HEK293T (cell line): ENCODE measurements at regions not wholly inside any gene's neighbourhood (a gene's known extent, or its start where the extent isn't known, plus 50 kb on each side); places are given as distances from the start of the nearest gene placed in this dataset.

Source experiments
- CTCF ChIA-PET: fragments of 350-600 bp; formaldehyde crosslinking; extraction: SDS; loops from one replicate; lab custom pipeline; 2021; ENCODE audit warnings: antibody characterized with exemption, inconsistent platforms; lab: Yijun Ruan, JAX
- POLR2A ChIA-PET: fragments of 350-600 bp; formaldehyde crosslinking; extraction: SDS; loops from one replicate; lab custom pipeline; 2020; ENCODE audit warnings: antibody characterized with exemption, inconsistent platforms; lab: Yijun Ruan, JAX
- DNase-seq: peaks from one replicate; pipeline ENCODE4 v3.0.0; 2012; ENCODE audit warnings: mixed read lengths; ENCODE audit errors: extremely low spot score
- ARNT ChIP-seq: fragments of 450-650 bp; IDR thresholded peaks from 2 replicates; pipeline ENCODE4 v1.6.1; 2017; ENCODE audit warnings: mild to moderate bottlenecking
- BHLHE40 ChIP-seq: fragments of 450-650 bp; IDR thresholded peaks from 2 replicates; pipeline ENCODE4 v1.6.1; 2016; ENCODE audit warnings: mild to moderate bottlenecking, moderate library complexity, borderline replicate concordance
- CTBP1 ChIP-seq: fragments of 450-650 bp; IDR thresholded peaks from 2 replicates; pipeline ENCODE4 v1.6.1; 2016; ENCODE audit warnings: borderline replicate concordance
- ELF4 ChIP-seq: fragments of 450-650 bp; IDR thresholded peaks from 2 replicates; pipeline ENCODE4 v1.6.1; 2017; ENCODE audit warnings: antibody characterized with exemption
- FOXA1 ChIP-seq: fragments of 450-650 bp; IDR thresholded peaks from 2 replicates; pipeline ENCODE4 v1.6.1; 2016; ENCODE audit warnings: mild to moderate bottlenecking
- FOXK2 ChIP-seq: fragments of 450-650 bp; IDR thresholded peaks from 2 replicates; pipeline ENCODE4 v1.6.1; 2016; ENCODE audit warnings: mild to moderate bottlenecking
- FOXM1 ChIP-seq: fragments of 450-650 bp; IDR thresholded peaks from 2 replicates; pipeline ENCODE4 v1.6.1; 2017; ENCODE audit warnings: mild to moderate bottlenecking, borderline replicate concordance
- HDGF ChIP-seq: fragments of 450-650 bp; IDR thresholded peaks from 2 replicates; pipeline ENCODE4 v1.6.1; 2017; ENCODE audit warnings: antibody characterized with exemption, borderline replicate concordance
- L3MBTL2 ChIP-seq: fragments of 450-650 bp; conservative IDR thresholded peaks from 2 replicates; pipeline ENCODE4 v1.6.1; 2016; ENCODE audit warnings: mild to moderate bottlenecking
- LEF1 ChIP-seq: fragments of 450-650 bp; IDR thresholded peaks from 2 replicates; pipeline ENCODE4 v1.6.1; 2017; ENCODE audit warnings: mild to moderate bottlenecking, borderline replicate concordance
- NFRKB ChIP-seq: fragments of 450-650 bp; IDR thresholded peaks from 2 replicates; pipeline ENCODE4 v1.6.1; 2016; ENCODE audit warnings: mild to moderate bottlenecking, moderate library complexity
- PKNOX1 ChIP-seq: fragments of 450-650 bp; IDR thresholded peaks from 2 replicates; pipeline ENCODE4 v1.6.1; 2016
- SP1 ChIP-seq: fragments of 450-650 bp; IDR thresholded peaks from 2 replicates; pipeline ENCODE4 v1.6.1; 2017
- SUZ12 ChIP-seq: fragments of 450-650 bp; IDR thresholded peaks from 2 replicates; pipeline ENCODE4 v1.6.1; 2016; ENCODE audit warnings: mild to moderate bottlenecking
- TARDBP ChIP-seq: fragments of 450-650 bp; IDR thresholded peaks from 2 replicates; pipeline ENCODE4 v1.6.1; 2016
- ZNF384 ChIP-seq: fragments of 450-650 bp; IDR thresholded peaks from 2 replicates; pipeline ENCODE4 v1.6.1; 2016

- TF ChIP-seq ARNT = no peak
- no peak for TF ChIP-seq SUZ12
- TF ChIP-seq FOXA1 = no peak
- no peak for TF ChIP-seq TARDBP
- TF ChIP-seq PKNOX1 = no peak
- TF ChIP-seq L3MBTL2 = no peak
- TF ChIP-seq HDGF = no peak
- TF ChIP-seq ELF4 = no peak
- no peak for TF ChIP-seq BHLHE40
- DNase-seq = no peak
- ChIA-PET POLR2A (no interaction called here), CTCF (no interaction called here)
These were observed 121.0 kb upstream of the STOX2 start for GRCh38 chr4:183783991-183784553.

GRCh38 chr4:183788308-183788905 lies 116.7 kb upstream of the STOX2 start:
- TF ChIP-seq HDGF = no peak
- TF ChIP-seq ARNT = no peak
- no peak for TF ChIP-seq LEF1
- TF ChIP-seq FOXK2 = no peak
- TF ChIP-seq FOXA1 = no peak
- no peak for TF ChIP-seq SP1
- TF ChIP-seq FOXM1 = no peak
- TF ChIP-seq L3MBTL2 = no peak
- TF ChIP-seq NFRKB = no peak
- no peak for TF ChIP-seq TARDBP
- TF ChIP-seq SUZ12 = no peak
- TF ChIP-seq ZNF384 = no peak
- TF ChIP-seq PKNOX1 = no peak
- DNase-seq = no peak
- CTCF ChIA-PET = interaction anchor here (0.7 kb wide), 1 partner anchor 149 kb away, joined by 4 read pairs; no protein-coding TSS in a partner anchor
- POLR2A ChIA-PET = no interaction called here

- ChIA-PET CTCF (no interaction called here), POLR2A (no interaction called here)
These were observed 115.5 kb upstream of the STOX2 start for GRCh38 chr4:183789657-183790056.

GRCh38 chr4:183790661-183791060 lies 114.4 kb upstream of the STOX2 start:
- POLR2A ChIA-PET = no interaction called here
- no peak for DNase-seq
- CTCF ChIA-PET = no interaction called here
- TF ChIP-seq ARNT = no peak
- no peak for TF ChIP-seq LEF1
- no peak for TF ChIP-seq PKNOX1
- TF ChIP-seq BHLHE40 = no peak
- TF ChIP-seq SUZ12 = no peak
- no peak for TF ChIP-seq L3MBTL2
- no peak for TF ChIP-seq FOXK2

More at GRCh38 chr4:183789657-183790056, 115.5 kb upstream of the STOX2 start:
- no peak for TF ChIP-seq ELF4
- TF ChIP-seq FOXM1 = no peak
- TF ChIP-seq SP1 = no peak
- TF ChIP-seq FOXA1 = no peak
- TF ChIP-seq LEF1 = no peak
- no peak for TF ChIP-seq BHLHE40
- TF ChIP-seq CTBP1 = no peak
- TF ChIP-seq TARDBP = no peak
- no peak for TF ChIP-seq FOXK2
- TF ChIP-seq NFRKB = no peak
- TF ChIP-seq PKNOX1 = no peak
- no peak for TF ChIP-seq HDGF
- TF ChIP-seq SUZ12 = no peak
- TF ChIP-seq ARNT = no peak
- no peak for TF ChIP-seq ZNF384
- no peak for TF ChIP-seq L3MBTL2
- DNase-seq = no peak

GRCh38 chr4:183797011-183797444 lies 108.1 kb upstream of the STOX2 start:
- DNase-seq = peak; percentile 20
- POLR2A ChIA-PET = no interaction called here
- CTCF ChIA-PET = no interaction called here
- TF ChIP-seq FOXA1 = no peak
- no peak for TF ChIP-seq SUZ12
- TF ChIP-seq CTBP1 = no peak
- no peak for TF ChIP-seq NFRKB
- no peak for TF ChIP-seq FOXM1
- no peak; the same call in 1 of the 2 replicates for TF ChIP-seq L3MBTL2
- TF ChIP-seq FOXK2 = no peak
- no peak for TF ChIP-seq SP1
- no peak for TF ChIP-seq PKNOX1
- TF ChIP-seq ELF4 = no peak
- no peak for TF ChIP-seq HDGF
- no peak for TF ChIP-seq ARNT
